GM10266 (cell line): ENCODE measurements at regions not wholly inside any gene's neighbourhood (a gene's known extent, or its start where the extent isn't known, plus 50 kb on each side); places are given as distances from the start of the nearest gene placed in this dataset.

Experiments
- DNase-seq: peaks from one replicate; pipeline ENCODE4 v3.0.0; 2012; ENCODE audit errors: extremely low spot score
- CTCF ChIP-seq: IDR thresholded peaks from 2 replicates; pipeline ENCODE4 v1.5.1; 2012; ENCODE audit warnings: mild to moderate bottlenecking, low read depth; ENCODE audit not compliant: control insufficient read depth, insufficient read depth; ENCODE audit errors: missing control alignments

GRCh38 chr3:159731254-159731653 is 257.4 kb upstream of the IL12A start:
- TF ChIP-seq CTCF: no peak
- DNase-seq: no peak

GRCh38 chr3:159732172-159733111 is 256.2 kb upstream of the IL12A start:
- TF ChIP-seq CTCF: no peak
- DNase-seq: no peak

DNA sequence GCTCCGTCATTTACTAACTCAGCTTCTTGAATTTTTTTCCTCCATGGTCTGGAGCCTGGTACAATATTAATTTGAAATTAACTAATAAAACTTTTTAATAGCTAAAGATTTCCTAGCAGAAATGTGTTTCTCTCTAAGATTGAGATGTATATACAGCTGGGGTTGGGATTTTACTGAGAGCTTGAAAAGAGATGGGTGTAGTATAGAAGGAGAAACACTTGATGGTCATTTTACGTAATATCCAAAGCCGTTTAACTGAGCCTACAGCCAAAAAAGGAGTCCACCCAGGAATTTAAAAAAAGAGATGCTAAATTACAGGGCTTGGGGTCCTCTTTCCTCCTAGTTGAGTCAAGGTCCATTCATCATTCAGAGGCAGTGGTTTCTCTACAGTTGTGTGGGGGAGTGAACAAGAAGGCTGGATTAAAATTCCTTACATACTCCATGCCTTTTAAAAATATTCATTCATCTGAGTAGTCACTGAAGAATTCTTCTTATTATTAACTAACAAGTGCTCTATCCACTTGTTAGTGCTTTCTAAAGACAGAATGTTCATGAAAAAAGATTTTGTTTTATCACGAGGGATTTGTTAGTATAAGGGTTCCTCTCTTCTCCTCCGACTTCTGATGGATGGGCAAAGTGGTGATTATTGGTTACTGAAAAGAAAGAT is 255.3 kb upstream of the IL12A start:
- no peak for TF ChIP-seq CTCF
- DNase-seq: no peak

DNA sequence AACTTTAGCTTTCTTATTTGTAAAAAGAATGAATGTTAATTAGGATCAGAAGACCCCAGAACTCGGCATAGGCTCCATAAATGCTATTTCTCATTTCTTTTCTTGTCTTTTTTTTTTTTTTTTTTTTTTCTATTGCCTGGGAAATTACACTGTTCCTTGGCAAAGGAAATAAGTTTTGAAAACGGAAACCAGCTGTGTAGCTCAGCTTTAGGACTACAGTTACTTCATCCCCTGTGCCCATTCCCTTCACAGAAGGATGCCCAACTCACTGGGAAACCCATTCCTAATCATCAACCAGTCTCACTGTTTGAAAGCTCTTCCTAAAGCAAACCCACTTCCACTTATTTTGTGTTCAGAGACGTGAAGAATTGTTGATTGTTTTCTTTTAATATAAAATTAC is 254.0 kb upstream of the IL12A start:
- no peak for DNase-seq
- TF ChIP-seq CTCF: no peak

DNA sequence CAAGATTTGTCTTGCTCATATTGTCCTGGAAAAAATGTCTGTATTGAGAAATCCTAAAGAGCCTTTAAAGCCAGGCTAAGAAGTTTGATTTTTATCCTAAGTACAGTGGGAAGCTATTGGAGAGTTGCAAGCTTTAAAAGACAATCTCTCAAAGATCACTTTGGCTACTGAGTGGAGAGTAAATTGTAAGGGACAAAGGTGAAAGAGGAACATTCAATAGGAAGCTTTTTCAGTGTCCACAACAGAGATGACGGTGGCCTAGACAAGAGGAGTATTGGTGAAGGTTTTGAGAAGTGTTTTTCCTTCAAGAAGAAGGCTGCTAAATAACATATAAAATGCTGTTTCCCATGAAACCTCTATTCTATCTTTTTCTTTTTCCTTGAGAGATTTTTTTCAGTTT is 249.5 kb upstream of the IL12A start:
- DNase-seq: no peak
- no peak for TF ChIP-seq CTCF

GRCh38 chr3:159739969-159740368 is 248.7 kb upstream of the IL12A start:
- no peak for DNase-seq
- no peak for TF ChIP-seq CTCF

DNA sequence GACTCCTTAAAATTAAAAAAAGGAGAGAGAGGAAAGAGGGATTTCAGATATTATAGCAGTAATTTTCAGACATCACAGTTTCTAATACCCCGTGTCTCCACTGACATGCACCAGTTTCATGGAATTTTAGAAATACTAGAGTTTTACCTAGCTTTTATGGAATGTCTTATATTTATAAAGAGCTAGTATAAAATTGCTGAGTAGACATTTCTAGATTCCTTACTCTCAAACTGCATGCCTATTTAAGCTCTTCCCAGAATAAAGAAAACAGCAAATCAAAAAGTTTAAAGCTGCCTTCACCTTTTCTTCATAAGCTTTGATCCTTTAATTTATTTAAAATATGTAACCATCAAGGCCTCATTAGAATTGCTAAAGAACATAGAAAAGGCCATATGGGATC is 247.4 kb upstream of the IL12A start:
- DNase-seq: no peak
- TF ChIP-seq CTCF: no peak
